WERI-Rb-1 (cell line): ENCODE measurements at regions not wholly inside any gene's neighbourhood (a gene's known extent, or its start where the extent isn't known, plus 50 kb on each side); places are given as distances from the start of the nearest gene placed in this dataset.

Experiments used
- DNase-seq: peaks from one replicate; pipeline ENCODE4 v3.0.0-alpha.2; 2020
- H3K27ac ChIP-seq: fragments of 250-450 bp; sonication (Bioruptor Pico); 2 replicates; pipeline ENCODE4 v1.5.1; 2020; ENCODE audit warnings: mild to moderate bottlenecking, moderate library complexity
- H3K27me3 ChIP-seq: fragments of 250-450 bp; sonication (Bioruptor Pico); 2 replicates; pipeline ENCODE4 v1.5.1; 2021; ENCODE audit warnings: mild to moderate bottlenecking, low read depth, moderate library complexity; ENCODE audit not compliant: insufficient read depth, severe bottlenecking
- H3K36me3 ChIP-seq: fragments of 250-450 bp; sonication (Bioruptor Pico); 2 replicates; pipeline ENCODE4 v1.5.1; 2020; ENCODE audit warnings: mild to moderate bottlenecking, moderate library complexity
- H3K4me3 ChIP-seq: 2 replicates; pipeline ENCODE4 v1.5.1; 2011; ENCODE audit warnings: low read depth, mild to moderate bottlenecking, control low read depth, low read length
- H3K9me3 ChIP-seq: fragments of 250-450 bp; sonication (Bioruptor Pico); 2 replicates; pipeline ENCODE4 v1.5.1; 2021; ENCODE audit warnings: mild to moderate bottlenecking, moderate library complexity; ENCODE audit not compliant: severe bottlenecking
- CTCF ChIP-seq: IDR thresholded peaks from 2 replicates; pipeline ENCODE4 v1.5.1; 2011; ENCODE audit warnings: low read depth, mild to moderate bottlenecking, control low read depth, inconsistent platforms, low read length

GRCh38 chr2:88829607-88830463, 138.4 kb downstream of the RPIA start:
- Histone ChIP-seq H3K4me3 (no peak overlapping the region), H3K27me3 (peaks cover 48% of the 10 kb centered on the region), H3K36me3 (no peaks in the 10 kb centered on the region), H3K9me3 (no peaks in the 10 kb centered on the region), H3K27ac (no peak overlapping the region)
- DNase-seq: no peak
- no peak for TF ChIP-seq CTCF

GRCh38 chr2:88831071-88831791, 139.8 kb downstream of the RPIA start:
- Histone ChIP-seq H3K27ac (no peak overlapping the region), H3K9me3 (no peaks in the 10 kb centered on the region), H3K36me3 (no peaks in the 10 kb centered on the region), H3K27me3 (peaks cover 53% of the 10 kb centered on the region), H3K4me3 (no peak overlapping the region)
- no peak for DNase-seq
- TF ChIP-seq CTCF: no peak

GRCh38 chr2:88831792-88832248, 140.3 kb downstream of the RPIA start:
- peak; percentile 82 for TF ChIP-seq CTCF

GRCh38 chr2:88832311-88832991, 141.0 kb downstream of the RPIA start:
- no peak overlapping the region for H3K27ac ChIP-seq

More at GRCh38 chr2:88831792-88832248, 140.3 kb downstream of the RPIA start:
- Histone ChIP-seq H3K4me3 (no peak overlapping the region), H3K27me3 (peaks cover 59% of the 10 kb centered on the region), H3K36me3 (no peaks in the 10 kb centered on the region), H3K9me3 (no peaks in the 10 kb centered on the region), H3K27ac (no peak overlapping the region)
- DNase-seq: peak; percentile 49

GRCh38 chr2:88832992-88833389, 141.5 kb downstream of the RPIA start:
- Histone ChIP-seq H3K36me3 (no peaks in the 10 kb centered on the region), H3K27me3 (peaks cover 61% of the 10 kb centered on the region), H3K4me3 (no peak overlapping the region), H3K9me3 (no peaks in the 10 kb centered on the region), H3K27ac (no peak overlapping the region)
- no peak for TF ChIP-seq CTCF
- no peak for DNase-seq

More at GRCh38 chr2:88832311-88832991, 141.0 kb downstream of the RPIA start:
- H3K36me3 ChIP-seq: no peaks in the 10 kb centered on the region
- H3K27me3 ChIP-seq: peaks cover 64% of the 10 kb centered on the region
- no peak for DNase-seq
- no peaks in the 10 kb centered on the region for H3K9me3 ChIP-seq
- H3K4me3 ChIP-seq: no peak overlapping the region
- no peak for TF ChIP-seq CTCF
